Astrocyte (in vitro differentiated cells and primary cell): ENCODE measurements at regions not wholly inside any gene's neighbourhood (a gene's known extent, or its start where the extent isn't known, plus 50 kb on each side); places are given as distances from the start of the nearest gene placed in this dataset.

Experiments
- EZH2 ChIP-seq: IDR thresholded peaks from 2 replicates; pipeline ENCODE4 v1.6.1; 2012; ENCODE audit warnings: mild to moderate bottlenecking, low read length, inconsistent platforms; ENCODE audit not compliant: insufficient read depth
- TF ChIP-seq, protein P1 (sequence below): IDR thresholded peaks from 2 replicates; pipeline ENCODE4 v1.5.1; 2011; ENCODE audit warnings: low read depth, mild to moderate bottlenecking, inconsistent platforms, low read length, moderate library complexity; ENCODE audit not compliant: insufficient read depth

DNA sequence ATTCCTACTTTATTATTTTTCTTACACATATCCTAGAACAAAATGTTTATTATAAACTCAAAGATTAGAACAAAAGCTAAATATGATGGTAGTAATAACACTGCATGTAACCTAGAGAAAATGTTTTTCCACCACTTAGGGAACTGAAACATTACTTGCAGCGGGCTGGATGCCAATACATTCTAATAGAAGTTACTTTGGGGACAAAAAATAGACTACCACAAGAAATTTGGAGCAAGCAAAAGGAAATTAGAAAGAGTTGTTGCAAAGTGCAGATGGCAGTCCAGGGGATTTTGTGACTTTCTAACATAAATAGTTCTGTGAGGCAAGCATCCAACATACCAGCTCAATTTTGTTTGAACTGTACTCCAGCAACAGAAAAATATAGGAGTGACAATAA, 255.3 kb upstream of the GRIN3A start:
- TF ChIP-seq, protein P1, sequence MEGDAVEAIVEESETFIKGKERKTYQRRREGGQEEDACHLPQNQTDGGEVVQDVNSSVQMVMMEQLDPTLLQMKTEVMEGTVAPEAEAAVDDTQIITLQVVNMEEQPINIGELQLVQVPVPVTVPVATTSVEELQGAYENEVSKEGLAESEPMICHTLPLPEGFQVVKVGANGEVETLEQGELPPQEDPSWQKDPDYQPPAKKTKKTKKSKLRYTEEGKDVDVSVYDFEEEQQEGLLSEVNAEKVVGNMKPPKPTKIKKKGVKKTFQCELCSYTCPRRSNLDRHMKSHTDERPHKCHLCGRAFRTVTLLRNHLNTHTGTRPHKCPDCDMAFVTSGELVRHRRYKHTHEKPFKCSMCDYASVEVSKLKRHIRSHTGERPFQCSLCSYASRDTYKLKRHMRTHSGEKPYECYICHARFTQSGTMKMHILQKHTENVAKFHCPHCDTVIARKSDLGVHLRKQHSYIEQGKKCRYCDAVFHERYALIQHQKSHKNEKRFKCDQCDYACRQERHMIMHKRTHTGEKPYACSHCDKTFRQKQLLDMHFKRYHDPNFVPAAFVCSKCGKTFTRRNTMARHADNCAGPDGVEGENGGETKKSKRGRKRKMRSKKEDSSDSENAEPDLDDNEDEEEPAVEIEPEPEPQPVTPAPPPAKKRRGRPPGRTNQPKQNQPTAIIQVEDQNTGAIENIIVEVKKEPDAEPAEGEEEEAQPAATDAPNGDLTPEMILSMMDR, result no peak
- no peak for TF ChIP-seq EZH2
